Kidney capillary endothelial cell (primary cell): ENCODE measurements at regions not wholly inside any gene's neighbourhood (a gene's known extent, or its start where the extent isn't known, plus 50 kb on each side); places are given as distances from the start of the nearest gene placed in this dataset.
"Not testable (repeated sequence)": the region's sequence is repeated elsewhere in the genome, so short reads cannot be mapped to it uniquely, and the experiment has no call there.

Experiments used
- DNase-seq: peaks from one replicate; pipeline ENCODE4 v3.0.0-alpha.2; 2018; ENCODE audit warnings: low spot score

- DNase-seq = not testable (repeated sequence)
Observed at GRCh38 chr9:65418966-65419365, 134.0 kb upstream of the FOXD4L5 start.

GRCh38 chr9:65416948-65417347 is 131.9 kb upstream of the FOXD4L5 start:
- DNase-seq = not testable (repeated sequence)

- not testable (repeated sequence) for DNase-seq
Observed at GRCh38 chr9:65414249-65414648, 129.2 kb upstream of the FOXD4L5 start.

GRCh38 chr9:65413371-65413770 is 128.4 kb upstream of the FOXD4L5 start:
- not testable (repeated sequence) for DNase-seq

GRCh38 chr9:65411901-65412300 is 126.9 kb upstream of the FOXD4L5 start:
- no peak for DNase-seq

GRCh38 chr9:65411336-65411735 is 126.3 kb upstream of the FOXD4L5 start:
- DNase-seq = no peak

GRCh38 chr9:65410926-65411325 is 125.9 kb upstream of the FOXD4L5 start:
- no peak for DNase-seq

- no peak for DNase-seq
Observed at GRCh38 chr9:65409471-65409980, 124.5 kb upstream of the FOXD4L5 start.

- DNase-seq = not testable (repeated sequence)
Observed at GRCh38 chr9:65408806-65409205, 123.8 kb upstream of the FOXD4L5 start.

GRCh38 chr9:65406625-65407024 is 121.6 kb upstream of the FOXD4L5 start:
- not testable (repeated sequence) for DNase-seq

GRCh38 chr9:65405766-65406165 is 120.8 kb upstream of the FOXD4L5 start:
- not testable (repeated sequence) for DNase-seq

- DNase-seq = no peak
Observed at GRCh38 chr9:65405253-65405652, 120.2 kb upstream of the FOXD4L5 start.

- no peak for DNase-seq
Observed at GRCh38 chr9:65404232-65405006, 119.4 kb upstream of the FOXD4L5 start.

- DNase-seq = no peak
Observed at GRCh38 chr9:65403721-65404120, 118.7 kb upstream of the FOXD4L5 start.

- DNase-seq = not testable (repeated sequence)
Observed at GRCh38 chr9:65403072-65403471, 118.1 kb upstream of the FOXD4L5 start.

- not testable (repeated sequence) for DNase-seq
Observed at GRCh38 chr9:65402206-65402870, 117.3 kb upstream of the FOXD4L5 start.

- not testable (repeated sequence) for DNase-seq
Observed at GRCh38 chr9:65401456-65402045, 116.5 kb upstream of the FOXD4L5 start.

GRCh38 chr9:65400886-65401285 is 115.9 kb upstream of the FOXD4L5 start:
- DNase-seq = no peak

- not testable (repeated sequence) for DNase-seq
Observed at GRCh38 chr9:65397763-65398719, 113.0 kb upstream of the FOXD4L5 start.

GRCh38 chr9:65397226-65397625 is 112.2 kb upstream of the FOXD4L5 start:
- DNase-seq = not testable (repeated sequence)

- DNase-seq = not testable (repeated sequence)
Observed at GRCh38 chr9:65396601-65397000, 111.6 kb upstream of the FOXD4L5 start.

GRCh38 chr9:65395789-65396188 is 110.8 kb upstream of the FOXD4L5 start:
- not testable (repeated sequence) for DNase-seq
